SU-DHL-6 (cell line): ENCODE measurements at regions not wholly inside any gene's neighbourhood (a gene's known extent, or its start where the extent isn't known, plus 50 kb on each side); places are given as distances from the start of the nearest gene placed in this dataset.

ENCODE experiments used
- EZH2phosphoT487 ChIP-seq: fragments of 200-600 bp; sonication (generic), shearing (Covaris generic); conservative IDR thresholded peaks from 2 replicates; pipeline ENCODE4 v1.6.1; 2018; ENCODE audit warnings: mild to moderate bottlenecking, antibody characterized with exemption, low read length, moderate library complexity, mixed read lengths
- TF ChIP-seq, protein P1 (sequence below): fragments of 200-600 bp; sonication (generic); IDR thresholded peaks from one replicate; pipeline ENCODE4 v1.5.1; 2017; ENCODE audit warnings: antibody characterized with exemption, mild to moderate bottlenecking, low read length, moderate library complexity; ENCODE audit not compliant: insufficient read depth, poor library complexity, severe bottlenecking

- TF ChIP-seq, protein P1, sequence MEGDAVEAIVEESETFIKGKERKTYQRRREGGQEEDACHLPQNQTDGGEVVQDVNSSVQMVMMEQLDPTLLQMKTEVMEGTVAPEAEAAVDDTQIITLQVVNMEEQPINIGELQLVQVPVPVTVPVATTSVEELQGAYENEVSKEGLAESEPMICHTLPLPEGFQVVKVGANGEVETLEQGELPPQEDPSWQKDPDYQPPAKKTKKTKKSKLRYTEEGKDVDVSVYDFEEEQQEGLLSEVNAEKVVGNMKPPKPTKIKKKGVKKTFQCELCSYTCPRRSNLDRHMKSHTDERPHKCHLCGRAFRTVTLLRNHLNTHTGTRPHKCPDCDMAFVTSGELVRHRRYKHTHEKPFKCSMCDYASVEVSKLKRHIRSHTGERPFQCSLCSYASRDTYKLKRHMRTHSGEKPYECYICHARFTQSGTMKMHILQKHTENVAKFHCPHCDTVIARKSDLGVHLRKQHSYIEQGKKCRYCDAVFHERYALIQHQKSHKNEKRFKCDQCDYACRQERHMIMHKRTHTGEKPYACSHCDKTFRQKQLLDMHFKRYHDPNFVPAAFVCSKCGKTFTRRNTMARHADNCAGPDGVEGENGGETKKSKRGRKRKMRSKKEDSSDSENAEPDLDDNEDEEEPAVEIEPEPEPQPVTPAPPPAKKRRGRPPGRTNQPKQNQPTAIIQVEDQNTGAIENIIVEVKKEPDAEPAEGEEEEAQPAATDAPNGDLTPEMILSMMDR: no peak
- TF ChIP-seq EZH2phosphoT487: no peak
Observed at GRCh38 chr3:152941859-152942258, 106.9 kb downstream of the P2RY1 start.
